Spleen (tissue), 7 donors: ENCODE measurements at regions not wholly inside any gene's neighbourhood (a gene's known extent, or its start where the extent isn't known, plus 50 kb on each side); places are given as distances from the start of the nearest gene placed in this dataset.

Source experiments
- POLR2AphosphoS5 ChIP-seq, 3 donors: sonication (generic); formaldehyde crosslinking; IDR thresholded peaks; one replicate each; pipeline ENCODE4 v1.5.1; 2017; ENCODE audit warnings: antibody characterized with exemption in 3 of 3
- TF ChIP-seq, protein P1 (sequence below), 11 experiments: fragments of 200-600 bp in 7 of 11; fragments of 450-650 bp in 4 of 11; sonication (generic) in 4 of 11; IDR thresholded peaks in 8 of 11; conservative IDR thresholded peaks in 3 of 11; 1 replicate in 7 of 11; 2 replicates in 4 of 11; pipeline versions ENCODE4 v1.4.0 to v1.8.0; 2016 to 2021; ENCODE audit warnings: antibody characterized with exemption in 11 of 11, inconsistent platforms in 4 of 11, mild to moderate bottlenecking in 1 of 11
- donor health status: DM: no; HTN: no; CAD: no; lungs with moderate emphysema.
- donor health status: DM: no; HTN: no; CAD: no.
- donor health status: DM: no; HTN: no; CAD: no.

DNA sequence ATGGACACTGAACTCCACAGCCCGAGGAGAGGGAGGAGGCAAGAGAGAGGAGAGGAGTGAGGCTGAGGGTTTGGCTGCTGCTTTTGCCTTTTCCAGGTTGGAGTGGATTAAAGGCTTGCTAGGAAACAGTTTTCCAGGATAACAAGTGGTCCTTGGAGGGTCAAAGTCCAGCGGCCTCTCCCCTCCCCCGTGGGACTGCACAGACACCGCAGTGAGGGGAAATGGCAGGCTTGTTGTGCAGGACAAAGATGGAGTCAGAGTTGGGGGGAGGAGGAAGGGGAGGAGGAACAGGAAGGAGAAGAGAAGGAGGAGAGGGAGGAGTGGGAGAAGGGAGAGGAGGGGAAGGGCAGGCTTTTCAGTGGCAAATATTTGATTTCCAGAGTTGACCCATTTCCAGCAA is 245.5 kb downstream of the RBM19 start:
- TF ChIP-seq, protein P1, sequence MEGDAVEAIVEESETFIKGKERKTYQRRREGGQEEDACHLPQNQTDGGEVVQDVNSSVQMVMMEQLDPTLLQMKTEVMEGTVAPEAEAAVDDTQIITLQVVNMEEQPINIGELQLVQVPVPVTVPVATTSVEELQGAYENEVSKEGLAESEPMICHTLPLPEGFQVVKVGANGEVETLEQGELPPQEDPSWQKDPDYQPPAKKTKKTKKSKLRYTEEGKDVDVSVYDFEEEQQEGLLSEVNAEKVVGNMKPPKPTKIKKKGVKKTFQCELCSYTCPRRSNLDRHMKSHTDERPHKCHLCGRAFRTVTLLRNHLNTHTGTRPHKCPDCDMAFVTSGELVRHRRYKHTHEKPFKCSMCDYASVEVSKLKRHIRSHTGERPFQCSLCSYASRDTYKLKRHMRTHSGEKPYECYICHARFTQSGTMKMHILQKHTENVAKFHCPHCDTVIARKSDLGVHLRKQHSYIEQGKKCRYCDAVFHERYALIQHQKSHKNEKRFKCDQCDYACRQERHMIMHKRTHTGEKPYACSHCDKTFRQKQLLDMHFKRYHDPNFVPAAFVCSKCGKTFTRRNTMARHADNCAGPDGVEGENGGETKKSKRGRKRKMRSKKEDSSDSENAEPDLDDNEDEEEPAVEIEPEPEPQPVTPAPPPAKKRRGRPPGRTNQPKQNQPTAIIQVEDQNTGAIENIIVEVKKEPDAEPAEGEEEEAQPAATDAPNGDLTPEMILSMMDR (IDR thresholded peaks at IDR 0.05 in 8 of 11, conservative IDR thresholded peaks at IDR 0.05 in 3 of 11): no peak
- no peak for TF ChIP-seq POLR2AphosphoS5 (IDR thresholded peaks at IDR 0.05)
